ENCODE measurements at regions not wholly inside any gene's neighbourhood (a gene's known extent, or its start where the extent isn't known, plus 50 kb on each side); places are given as distances from the start of the nearest gene placed in this dataset.

DNA sequence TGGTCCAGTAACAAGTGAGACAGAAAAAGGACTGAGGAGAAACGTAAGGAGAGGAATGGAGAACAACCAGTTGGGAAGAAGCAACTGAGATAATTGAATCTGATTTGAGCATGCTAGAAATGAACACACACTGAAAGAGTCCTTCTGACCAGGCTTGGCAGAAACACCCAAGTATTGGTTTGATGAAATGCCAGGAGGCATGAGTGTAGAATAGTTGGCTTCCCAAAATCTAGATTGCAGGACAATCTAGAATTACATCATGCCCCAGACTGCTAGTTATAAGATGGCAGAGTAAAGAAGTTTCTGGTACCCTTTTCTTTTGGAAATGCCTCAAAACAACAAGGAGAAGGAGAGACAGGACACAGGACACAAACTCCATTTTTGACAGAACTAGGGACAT is 189.7 kb upstream of the STT3B start (continued):
- TF ChIP-seq YY1 (IDR thresholded peaks at IDR 0.05; ENCODE audit: extremely low read depth, insufficient replicate concordance, low read depth, low read length) (no peak), CBX3 (IDR thresholded peaks at IDR 0.05; ENCODE audit: low read depth) (no peak), ELF1 (IDR thresholded peaks at IDR 0.05; ENCODE audit: borderline replicate concordance, low read depth) (no peak), RAD21 (IDR thresholded peaks at IDR 0.05; ENCODE audit: low read depth) (no peak), ATF3 (IDR thresholded peaks at IDR 0.05) (no peak)

DNA sequence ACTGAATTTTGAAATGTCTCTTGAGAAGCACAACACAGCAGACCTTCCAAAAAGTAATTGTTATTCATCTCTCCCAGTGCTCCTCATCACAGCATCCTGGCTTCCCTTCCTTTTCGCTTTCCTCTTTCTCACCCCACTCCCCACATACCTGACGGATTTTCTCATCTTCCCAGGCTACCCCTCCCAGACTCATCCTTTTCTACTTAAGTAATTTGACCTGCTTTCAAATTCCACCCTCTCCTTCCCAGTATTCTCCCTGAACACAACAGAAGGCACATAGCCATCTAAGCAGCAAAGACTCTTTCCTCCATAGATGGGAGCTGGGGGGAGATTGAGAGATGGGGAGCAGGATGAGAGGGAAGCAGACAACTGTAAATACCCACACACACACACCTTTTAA is 187.1 kb upstream of the STT3B start:
- Histone ChIP-seq H3K9me2 (ENCODE audit: insufficient read depth) (no peaks in the 10 kb centered on the region), H3K79me2 (ENCODE audit: insufficient read depth, low read length) (no peaks in the 10 kb centered on the region), H2AFZ (ENCODE audit: low read depth, low read length, poor library complexity, severe bottlenecking) (no peak overlapping the region), H3K9ac (ENCODE audit: low read length) (no peak overlapping the region), H3K4me3 (replicated peaks in 1 of 2; ENCODE audit: low read depth in 1 of 2, low read length in 2 of 2) (no peak overlapping the region), H3K4me2 (ENCODE audit: low read length) (no peak overlapping the region), H3K36me3 (ENCODE audit: control insufficient read depth in 1 of 2, insufficient read depth in 2 of 2, low read length in 2 of 2) (no peaks in the 10 kb centered on the region), H4K20me1 (ENCODE audit: insufficient read depth) (no peaks in the 10 kb centered on the region), H3K27ac (ENCODE audit: low read depth, low read length) (no peak overlapping the region), H3K27me3 (ENCODE audit: insufficient read depth, low read length) (no peaks in the 10 kb centered on the region), H3K9me3 (ENCODE audit: control insufficient read depth in 1 of 2, insufficient read depth in 1 of 2, low read depth in 1 of 2, low read length in 2 of 2) (no peaks in the 10 kb centered on the region), H3K4me1 (ENCODE audit: control insufficient read depth in 1 of 2, insufficient read depth in 2 of 2, low read length in 2 of 2) (no peaks in the 10 kb centered on the region)
- DNase-seq (ENCODE audit: low read depth, low spot score), result no peak
- intact Hi-C loops (cut with micrococcal nuclease), result loop anchor here (5.0 kb wide), 1 partner anchor 442 kb away; no protein-coding TSS in a partner anchor
- RAD21 ChIA-PET (ENCODE audit: low non-redundant PET in 1 of 2, low total read pairs in 2 of 2, uncharacterized antibody in 2 of 2, unreplicated experiment in 2 of 2), result no interaction called here
- CTCF ChIA-PET, result no interaction called here
- ATAC-seq, result no peak
- POLR2A ChIA-PET, result no interaction called here
- BruUV-seq (replicated peaks), result no TSS peak
- TF ChIP-seq ZNF274 (IDR thresholded peaks at IDR 0.05; ENCODE audit: low read depth, low read length), result no peak
- no peak for TF ChIP-seq POLR2A (IDR thresholded peaks at IDR 0.05; ENCODE audit: borderline replicate concordance, extremely low read depth, insufficient read depth, insufficient read length)
- TF ChIP-seq ATF3 (IDR thresholded peaks at IDR 0.05), result no peak

- Histone ChIP-seq H3K9ac (ENCODE audit: low read length) (no peak overlapping the region), H3K36me3 (ENCODE audit: control insufficient read depth in 1 of 2, insufficient read depth in 2 of 2, low read length in 2 of 2) (no peaks in the 10 kb centered on the region), H3K4me3 (replicated peaks in 1 of 2; ENCODE audit: low read depth in 1 of 2, low read length in 2 of 2) (no peak overlapping the region), H3K4me2 (ENCODE audit: low read length) (no peak overlapping the region), H3K79me2 (ENCODE audit: insufficient read depth, low read length) (no peaks in the 10 kb centered on the region), H3K27ac (ENCODE audit: low read depth, low read length) (no peak overlapping the region), H2AFZ (ENCODE audit: low read depth, low read length, poor library complexity, severe bottlenecking) (no peak overlapping the region), H3K9me3 (ENCODE audit: control insufficient read depth in 1 of 2, insufficient read depth in 1 of 2, low read depth in 1 of 2, low read length in 2 of 2) (no peaks in the 10 kb centered on the region), H3K9me2 (ENCODE audit: insufficient read depth) (no peaks in the 10 kb centered on the region), H3K27me3 (ENCODE audit: insufficient read depth, low read length) (no peaks in the 10 kb centered on the region), H4K20me1 (ENCODE audit: insufficient read depth) (no peaks in the 10 kb centered on the region), H3K4me1 (ENCODE audit: control insufficient read depth in 1 of 2, insufficient read depth in 2 of 2, low read length in 2 of 2) (no peaks in the 10 kb centered on the region)
- intact Hi-C loops (cut with micrococcal nuclease), result loop anchor here (5.0 kb wide), 1 partner anchor 441 kb away; no protein-coding TSS in a partner anchor
- ATAC-seq (no peak), DNase-seq (ENCODE audit: low read depth, low spot score) (no peak)
- TF ChIP-seq, protein P1, sequence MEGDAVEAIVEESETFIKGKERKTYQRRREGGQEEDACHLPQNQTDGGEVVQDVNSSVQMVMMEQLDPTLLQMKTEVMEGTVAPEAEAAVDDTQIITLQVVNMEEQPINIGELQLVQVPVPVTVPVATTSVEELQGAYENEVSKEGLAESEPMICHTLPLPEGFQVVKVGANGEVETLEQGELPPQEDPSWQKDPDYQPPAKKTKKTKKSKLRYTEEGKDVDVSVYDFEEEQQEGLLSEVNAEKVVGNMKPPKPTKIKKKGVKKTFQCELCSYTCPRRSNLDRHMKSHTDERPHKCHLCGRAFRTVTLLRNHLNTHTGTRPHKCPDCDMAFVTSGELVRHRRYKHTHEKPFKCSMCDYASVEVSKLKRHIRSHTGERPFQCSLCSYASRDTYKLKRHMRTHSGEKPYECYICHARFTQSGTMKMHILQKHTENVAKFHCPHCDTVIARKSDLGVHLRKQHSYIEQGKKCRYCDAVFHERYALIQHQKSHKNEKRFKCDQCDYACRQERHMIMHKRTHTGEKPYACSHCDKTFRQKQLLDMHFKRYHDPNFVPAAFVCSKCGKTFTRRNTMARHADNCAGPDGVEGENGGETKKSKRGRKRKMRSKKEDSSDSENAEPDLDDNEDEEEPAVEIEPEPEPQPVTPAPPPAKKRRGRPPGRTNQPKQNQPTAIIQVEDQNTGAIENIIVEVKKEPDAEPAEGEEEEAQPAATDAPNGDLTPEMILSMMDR (IDR thresholded peaks at IDR 0.05 in 2 of 3, conservative IDR thresholded peaks at IDR 0.05 in 1 of 3; ENCODE audit: borderline replicate concordance in 1 of 3, insufficient read depth in 1 of 3, low read depth in 2 of 3, low read length in 2 of 3), result no peak
- no peak for TF ChIP-seq EZH2phosphoT487 (IDR thresholded peaks at IDR 0.05; ENCODE audit: borderline replicate concordance)
- TF ChIP-seq CBX3 (IDR thresholded peaks at IDR 0.05; ENCODE audit: low read depth), result no peak
- no peak for TF ChIP-seq ELF1 (IDR thresholded peaks at IDR 0.05; ENCODE audit: borderline replicate concordance, low read depth)
- TF ChIP-seq JUND (IDR thresholded peaks at IDR 0.05), result no peak
- TF ChIP-seq CEBPB (IDR thresholded peaks at IDR 0.05; ENCODE audit: low read depth), result no peak
- no peak for TF ChIP-seq ZBTB33 (IDR thresholded peaks at IDR 0.05; ENCODE audit: extremely low read depth, insufficient replicate concordance, low read length)
- TF ChIP-seq SRF (IDR thresholded peaks at IDR 0.05; ENCODE audit: low read depth), result no peak
- TF ChIP-seq YY1 (IDR thresholded peaks at IDR 0.05; ENCODE audit: extremely low read depth, insufficient replicate concordance, low read depth, low read length), result no peak
- no TSS peak for BruUV-seq (replicated peaks)
- ChIA-PET POLR2A (no interaction called here), RAD21 (ENCODE audit: low non-redundant PET in 1 of 2, low total read pairs in 2 of 2, uncharacterized antibody in 2 of 2, unreplicated experiment in 2 of 2) (no interaction called here), CTCF (no interaction called here)
Observed at GRCh38 chr3:31346542-31346979, 186.2 kb upstream of the STT3B start.

Data from HCT116 (cell line).